ENCODE measurements at regions not wholly inside any gene's neighbourhood (a gene's known extent, or its start where the extent isn't known, plus 50 kb on each side); places are given as distances from the start of the nearest gene placed in this dataset.

GRCh38 chr3:6671363-6671762 is 189.6 kb upstream of the GRM7 start:
- no peak for TF ChIP-seq CTCF (IDR thresholded peaks at IDR 0.05)
- TF ChIP-seq POLR2A (IDR thresholded peaks at IDR 0.05) = no peak
